DND-41 (cell line): ENCODE measurements at regions not wholly inside any gene's neighbourhood (a gene's known extent, or its start where the extent isn't known, plus 50 kb on each side); places are given as distances from the start of the nearest gene placed in this dataset.

ENCODE experiments used
- ATAC-seq: fragments of 200-7000 bp; cut with Tn5 transposase; 3 replicates; pipeline ENCODE4 v1.9.1; 2021; ENCODE audit warnings: low read depth; ENCODE audit not compliant: insufficient read depth
- DNase-seq: peaks from one replicate; pipeline ENCODE4 v3.0.0-alpha.2; 2020
- H2AFZ ChIP-seq: 2 replicates; pipeline ENCODE4 v1.6.0; 2012; ENCODE audit warnings: low read depth, low read length
- H3K27ac ChIP-seq: 2 replicates; pipeline ENCODE4 v1.5.1; 2012; ENCODE audit warnings: low read length, inconsistent platforms
- H3K27me3 ChIP-seq: fragments of 200-600 bp; sonication (generic); 2 replicates; pipeline ENCODE4 v1.6.0; 2012; ENCODE audit warnings: low read length, mild to moderate bottlenecking, inconsistent platforms; ENCODE audit not compliant: insufficient read depth, poor library complexity
- H3K36me3 ChIP-seq: 2 replicates; pipeline ENCODE4 v1.5.1; 2012; ENCODE audit warnings: low read length, inconsistent platforms; ENCODE audit not compliant: insufficient read depth
- H3K4me1 ChIP-seq: 2 replicates; pipeline ENCODE4 v1.5.1; 2012; ENCODE audit warnings: mild to moderate bottlenecking, low read length; ENCODE audit not compliant: insufficient read depth
- H3K4me2 ChIP-seq: 2 replicates; pipeline ENCODE4 v1.6.0; 2012; ENCODE audit warnings: mild to moderate bottlenecking, moderate library complexity, low read length, inconsistent platforms; ENCODE audit not compliant: insufficient read depth
- H3K4me3 ChIP-seq, 2 experiments: fragments of 200-600 bp in 1 of 2; shearing (Covaris generic) in 1 of 2; 2 replicates each; pipeline ENCODE4 v1.5.1; 2012 to 2016; ENCODE audit warnings: inconsistent platforms in 2 of 2, low read length in 2 of 2, mild to moderate bottlenecking in 2 of 2, low read depth in 1 of 2, moderate library complexity in 1 of 2
- H3K79me2 ChIP-seq: 2 replicates; pipeline ENCODE4 v1.6.0; 2012; ENCODE audit warnings: low read length, inconsistent platforms; ENCODE audit not compliant: insufficient read depth
- H3K9ac ChIP-seq: 2 replicates; pipeline ENCODE4 v1.6.0; 2012; ENCODE audit warnings: low read depth, mild to moderate bottlenecking, inconsistent platforms, low read length, moderate library complexity
- H3K9me3 ChIP-seq: 2 replicates; pipeline ENCODE4 v1.5.1; 2012; ENCODE audit warnings: low read length, moderate library complexity, mild to moderate bottlenecking, inconsistent platforms; ENCODE audit not compliant: insufficient read depth, severe bottlenecking
- H4K20me1 ChIP-seq: 2 replicates; pipeline ENCODE4 v1.6.0; 2012; ENCODE audit warnings: low read length; ENCODE audit not compliant: insufficient read depth
- CTCF ChIP-seq: IDR thresholded peaks from 2 replicates; pipeline ENCODE4 v1.5.1; 2012; ENCODE audit warnings: borderline replicate concordance, low read length, moderate library complexity, mild to moderate bottlenecking; ENCODE audit not compliant: poor library complexity, severe bottlenecking; ENCODE audit errors: extremely low read depth
- EZH2 ChIP-seq: IDR thresholded peaks from 3 replicates; pipeline ENCODE4 v1.6.1; 2012; ENCODE audit warnings: borderline replicate concordance, low read depth, mild to moderate bottlenecking, moderate library complexity, low read length, inconsistent platforms; ENCODE audit not compliant: severe bottlenecking

- Histone ChIP-seq H3K27me3 (peaks cover 7% of the 10 kb centered on the region), H3K4me1 (no peaks in the 10 kb centered on the region), H3K4me3 (no peak overlapping the region), H3K4me2 (no peak overlapping the region), H3K36me3 (no peaks in the 10 kb centered on the region), H3K9ac (no peak overlapping the region), H4K20me1 (no peaks in the 10 kb centered on the region), H3K9me3 (no peaks in the 10 kb centered on the region), H3K27ac (no peak overlapping the region), H3K79me2 (no peaks in the 10 kb centered on the region), H2AFZ (no peak overlapping the region)
- no peak for ATAC-seq
- no peak for TF ChIP-seq EZH2
- TF ChIP-seq CTCF: no peak
- no peak for DNase-seq
Measured at GRCh38 chr6:3640868-3641267, 110.6 kb downstream of the PXDC1 start.

GRCh38 chr6:3638662-3639061 lies 112.9 kb downstream of the PXDC1 start:
- no peaks in the 10 kb centered on the region for H3K9me3 ChIP-seq
- TF ChIP-seq EZH2: no peak
- no peak for TF ChIP-seq CTCF
- peaks cover 2% of the 10 kb centered on the region for H3K27me3 ChIP-seq
- H3K79me2 ChIP-seq: no peaks in the 10 kb centered on the region
- H3K27ac ChIP-seq: no peak overlapping the region
- no peaks in the 10 kb centered on the region for H3K36me3 ChIP-seq
- H3K4me1 ChIP-seq: no peaks in the 10 kb centered on the region
- H2AFZ ChIP-seq: no peak overlapping the region
- no peaks in the 10 kb centered on the region for H4K20me1 ChIP-seq
- no peak overlapping the region for H3K4me2 ChIP-seq
- DNase-seq (no peak), ATAC-seq (no peak)
- no peak overlapping the region for H3K4me3 ChIP-seq
- no peak overlapping the region for H3K9ac ChIP-seq

- Histone ChIP-seq H2AFZ (no peak overlapping the region), H3K9ac (no peak overlapping the region), H3K27ac (no peak overlapping the region), H4K20me1 (no peaks in the 10 kb centered on the region), H3K36me3 (no peaks in the 10 kb centered on the region), H3K4me3 (no peak overlapping the region), H3K9me3 (no peaks in the 10 kb centered on the region), H3K4me2 (no peak overlapping the region), H3K4me1 (no peaks in the 10 kb centered on the region), H3K79me2 (no peaks in the 10 kb centered on the region), H3K27me3 (peaks cover 4% of the 10 kb centered on the region)
- ATAC-seq: no peak
- TF ChIP-seq CTCF: no peak
- TF ChIP-seq EZH2: no peak
- no peak for DNase-seq
Measured at GRCh38 chr6:3636060-3636459, 115.5 kb downstream of the PXDC1 start.

GRCh38 chr6:3635482-3635881 lies 116.0 kb downstream of the PXDC1 start:
- Histone ChIP-seq H3K4me1 (no peaks in the 10 kb centered on the region), H3K9me3 (no peaks in the 10 kb centered on the region), H4K20me1 (no peaks in the 10 kb centered on the region), H3K27me3 (peaks cover 4% of the 10 kb centered on the region), H3K4me3 (no peak overlapping the region), H3K27ac (no peak overlapping the region), H2AFZ (no peak overlapping the region), H3K36me3 (no peaks in the 10 kb centered on the region), H3K9ac (no peak overlapping the region), H3K4me2 (no peak overlapping the region), H3K79me2 (no peaks in the 10 kb centered on the region)
- DNase-seq: no peak
- TF ChIP-seq CTCF (no peak), EZH2 (no peak)
- no peak for ATAC-seq
